Uterus (tissue), 2 donors: ENCODE measurements at regions not wholly inside any gene's neighbourhood (a gene's known extent, or its start where the extent isn't known, plus 50 kb on each side); places are given as distances from the start of the nearest gene placed in this dataset.

Experiments
- CTCF ChIP-seq, 4 experiments: fragments of 200-600 bp in 2 of 4; fragments of 450-650 bp in 2 of 4; sonication (generic) in 2 of 4; IDR thresholded peaks; one replicate each; pipeline ENCODE4 v1.5.1; 2016 to 2019; ENCODE audit warnings: antibody characterized with exemption in 4 of 4, mild to moderate bottlenecking in 2 of 4, moderate library complexity in 1 of 4
- POLR2A ChIP-seq, 2 donors: fragments of 450-650 bp; IDR thresholded peaks; one replicate each; pipeline ENCODE4 v1.6.1; 2016; ENCODE audit warnings: antibody characterized with exemption in 2 of 2, mild to moderate bottlenecking in 1 of 2, moderate library complexity in 1 of 2

- TF ChIP-seq CTCF (IDR thresholded peaks at IDR 0.05) (no peak), POLR2A (IDR thresholded peaks at IDR 0.05) (no peak)
Observed at GRCh38 chr7:68911754-68912153, 686.5 kb upstream of the AUTS2 start.
